Spleen (tissue), 7 donors: ENCODE measurements at regions not wholly inside any gene's neighbourhood (a gene's known extent, or its start where the extent isn't known, plus 50 kb on each side); places are given as distances from the start of the nearest gene placed in this dataset.

Source experiments
- POLR2A ChIP-seq, 3 donors: fragments of 450-650 bp; IDR thresholded peaks; one replicate each; pipeline ENCODE4 v1.5.1; 2017; ENCODE audit warnings: antibody characterized with exemption in 3 of 3, mild to moderate bottlenecking in 1 of 3
- POLR2AphosphoS5 ChIP-seq, 3 donors: sonication (generic); formaldehyde crosslinking; IDR thresholded peaks; one replicate each; pipeline ENCODE4 v1.5.1; 2017; ENCODE audit warnings: antibody characterized with exemption in 3 of 3
- TF ChIP-seq, protein P1 (sequence below), 11 experiments: fragments of 200-600 bp in 7 of 11; fragments of 450-650 bp in 4 of 11; sonication (generic) in 4 of 11; IDR thresholded peaks in 8 of 11; conservative IDR thresholded peaks in 3 of 11; 1 replicate in 7 of 11; 2 replicates in 4 of 11; pipeline versions ENCODE4 v1.4.0 to v1.8.0; 2016 to 2021; ENCODE audit warnings: antibody characterized with exemption in 11 of 11, inconsistent platforms in 4 of 11, mild to moderate bottlenecking in 1 of 11
- donor health status: DM: no; HTN: no; CAD: no; lungs with moderate emphysema.
- donor health status: DM: no; HTN: no; CAD: no.
- donor health status: DM: no; HTN: no; CAD: no.

DNA sequence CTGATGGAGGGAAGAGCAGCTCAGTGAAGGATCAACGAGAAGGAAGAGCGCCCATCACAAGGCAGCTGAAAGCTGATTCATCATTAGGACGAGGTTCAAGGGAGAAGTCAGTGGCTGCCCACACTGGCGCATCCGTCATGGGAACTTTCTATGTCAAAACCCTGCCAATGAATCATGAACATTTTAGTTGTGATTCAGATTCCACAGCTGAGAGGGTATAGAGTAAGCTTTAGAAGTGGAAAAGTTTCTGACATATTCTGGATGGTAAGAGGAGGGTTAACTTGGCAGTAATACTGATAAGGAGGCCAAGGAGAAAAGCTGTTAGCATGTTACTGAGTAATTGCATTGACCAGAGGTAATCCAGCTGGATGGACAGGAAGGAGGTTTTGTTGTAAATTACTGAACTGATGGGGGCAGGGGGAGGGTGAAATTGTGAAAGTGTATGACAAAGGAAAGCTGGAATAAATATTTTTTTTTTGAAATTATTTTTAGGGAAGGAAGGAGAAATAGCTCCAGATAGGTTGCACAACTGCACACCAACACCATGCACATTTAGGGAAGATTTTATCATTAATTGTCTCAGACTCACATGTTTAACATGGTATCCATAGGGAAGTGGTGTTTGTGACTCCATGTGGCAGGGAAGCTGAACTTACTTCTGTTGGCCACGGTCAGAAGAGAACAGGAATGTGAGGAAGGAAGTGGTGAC, 78.3 kb upstream of the NRP1 start:
- TF ChIP-seq, protein P1, sequence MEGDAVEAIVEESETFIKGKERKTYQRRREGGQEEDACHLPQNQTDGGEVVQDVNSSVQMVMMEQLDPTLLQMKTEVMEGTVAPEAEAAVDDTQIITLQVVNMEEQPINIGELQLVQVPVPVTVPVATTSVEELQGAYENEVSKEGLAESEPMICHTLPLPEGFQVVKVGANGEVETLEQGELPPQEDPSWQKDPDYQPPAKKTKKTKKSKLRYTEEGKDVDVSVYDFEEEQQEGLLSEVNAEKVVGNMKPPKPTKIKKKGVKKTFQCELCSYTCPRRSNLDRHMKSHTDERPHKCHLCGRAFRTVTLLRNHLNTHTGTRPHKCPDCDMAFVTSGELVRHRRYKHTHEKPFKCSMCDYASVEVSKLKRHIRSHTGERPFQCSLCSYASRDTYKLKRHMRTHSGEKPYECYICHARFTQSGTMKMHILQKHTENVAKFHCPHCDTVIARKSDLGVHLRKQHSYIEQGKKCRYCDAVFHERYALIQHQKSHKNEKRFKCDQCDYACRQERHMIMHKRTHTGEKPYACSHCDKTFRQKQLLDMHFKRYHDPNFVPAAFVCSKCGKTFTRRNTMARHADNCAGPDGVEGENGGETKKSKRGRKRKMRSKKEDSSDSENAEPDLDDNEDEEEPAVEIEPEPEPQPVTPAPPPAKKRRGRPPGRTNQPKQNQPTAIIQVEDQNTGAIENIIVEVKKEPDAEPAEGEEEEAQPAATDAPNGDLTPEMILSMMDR (IDR thresholded peaks at IDR 0.05 in 8 of 11, conservative IDR thresholded peaks at IDR 0.05 in 3 of 11), result no peak
- TF ChIP-seq POLR2A (IDR thresholded peaks at IDR 0.05), result no peak
- TF ChIP-seq POLR2AphosphoS5 (IDR thresholded peaks at IDR 0.05), result no peak
